HG03108 (cell line): ENCODE measurements at regions not wholly inside any gene's neighbourhood (a gene's known extent, or its start where the extent isn't known, plus 50 kb on each side); places are given as distances from the start of the nearest gene placed in this dataset.

Source experiments
- ATAC-seq: cut with Tn5 transposase; IDR thresholded peaks from one replicate; pipeline ENCODE4 v1.9.1; 2021; ENCODE audit warnings: moderate library complexity; ENCODE audit not compliant: unreplicated experiment

DNA sequence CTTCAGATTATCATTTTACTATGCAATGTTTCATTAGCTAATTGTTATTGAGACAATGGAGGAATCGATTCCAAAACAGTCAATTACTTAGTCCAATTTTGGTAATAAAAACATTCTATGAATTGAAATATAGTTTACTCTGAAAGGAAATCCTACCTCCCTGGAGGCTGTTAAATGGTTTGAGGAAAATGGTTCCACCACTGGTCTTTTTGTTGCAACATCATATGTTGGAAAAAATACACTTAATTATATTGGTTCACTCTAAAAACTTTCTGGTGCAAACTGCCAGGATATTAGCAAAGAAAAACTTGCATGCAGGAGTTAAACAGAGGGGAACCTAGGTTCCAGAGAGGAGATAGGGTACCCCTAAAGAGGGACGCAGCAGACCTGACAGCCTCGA lies 267.3 kb upstream of the LYZL1 start:
- ATAC-seq = no peak

- no peak for ATAC-seq
Observed at GRCh38 chr10:29022513-29022912, 266.4 kb upstream of the LYZL1 start.

DNA sequence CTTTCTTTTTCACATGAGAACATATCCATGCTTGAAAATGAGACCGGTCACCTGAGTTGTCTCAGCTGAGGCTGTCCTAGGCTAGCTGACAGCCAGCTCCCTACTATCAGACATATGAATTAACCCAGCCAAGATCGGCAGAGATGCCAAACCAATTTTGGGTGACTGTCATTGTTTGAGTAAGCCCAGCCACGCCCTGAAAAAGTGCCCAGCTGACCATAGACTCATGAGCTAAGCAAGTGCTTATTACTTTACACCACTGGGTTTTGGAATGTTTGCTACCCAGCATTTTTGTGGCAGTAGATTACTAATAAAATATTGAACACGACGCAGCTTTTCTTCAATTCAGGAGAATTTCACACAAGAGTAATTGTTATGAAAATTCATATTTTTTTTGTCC lies 265.2 kb upstream of the LYZL1 start:
- ATAC-seq = no peak

DNA sequence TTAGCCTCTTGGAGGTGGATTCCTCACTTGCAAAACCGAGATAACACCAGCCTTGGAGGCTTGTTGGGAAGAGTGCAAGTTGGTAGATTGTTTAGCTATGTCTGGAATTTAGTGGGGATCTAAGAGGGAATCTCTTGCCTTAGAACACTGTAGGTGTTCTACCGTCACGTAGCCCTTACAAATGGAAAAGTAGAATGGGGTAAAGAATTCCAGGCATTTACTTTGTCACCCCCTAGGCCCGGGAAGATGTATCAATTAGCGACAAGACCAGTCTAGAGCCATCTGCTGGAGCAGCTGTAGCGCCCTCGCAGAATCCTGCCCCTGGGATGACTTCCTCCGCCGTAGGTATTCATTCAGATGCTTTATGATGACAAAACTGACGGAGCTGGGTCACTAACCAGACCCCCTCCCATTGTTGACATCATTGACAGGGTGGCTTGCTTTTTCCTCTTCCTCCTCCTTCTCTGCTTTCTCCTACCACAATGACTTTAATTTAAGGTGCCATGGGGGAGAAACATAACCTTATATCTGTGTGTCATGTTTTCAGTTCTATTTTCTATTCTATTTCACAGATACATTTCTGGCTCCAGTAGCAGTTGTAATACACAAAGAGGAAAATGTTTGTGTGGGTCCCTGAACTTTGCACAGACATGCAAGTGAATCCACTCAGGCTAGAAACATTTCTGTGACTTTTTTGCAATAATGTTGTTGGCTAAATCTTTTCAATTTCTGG lies 262.6 kb upstream of the LYZL1 start:
- ATAC-seq = no peak

DNA sequence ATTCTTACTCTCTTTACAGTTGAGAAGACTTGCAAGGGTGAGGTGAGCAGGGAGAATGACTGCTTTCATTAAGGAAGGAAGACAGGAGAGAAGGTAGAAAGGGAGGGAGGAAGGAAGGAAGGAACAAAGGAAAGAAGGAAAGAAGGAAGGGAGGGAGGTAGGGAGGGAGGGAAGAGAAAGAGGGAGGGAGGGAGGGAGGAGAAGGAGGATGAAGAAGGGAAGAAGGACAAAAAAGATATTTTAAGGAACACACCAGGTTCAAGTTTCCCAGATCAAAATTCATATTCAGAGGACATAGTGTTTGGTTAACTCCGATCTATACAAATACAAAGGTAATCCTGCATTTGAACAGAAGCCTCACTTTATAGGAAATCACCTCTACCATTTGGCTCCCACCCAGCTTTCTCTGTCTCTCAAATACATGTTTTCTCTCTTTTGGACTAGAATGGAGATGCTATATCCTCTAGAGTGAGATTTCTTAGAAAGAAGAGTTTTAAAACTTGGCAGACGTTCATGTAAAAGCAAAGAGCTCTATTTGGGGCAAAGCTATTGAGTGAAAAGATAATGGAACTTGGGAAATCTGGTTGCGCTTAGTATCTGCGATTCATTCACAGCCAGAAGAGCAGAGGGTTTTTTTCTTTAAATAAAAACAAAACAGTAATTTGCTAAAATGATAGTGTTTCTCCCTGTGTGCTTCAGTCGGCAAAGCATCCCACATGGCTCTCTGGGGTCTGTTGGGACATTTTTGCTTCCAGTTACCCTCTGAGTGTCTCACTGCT lies 261.9 kb upstream of the LYZL1 start:
- ATAC-seq = no peak

DNA sequence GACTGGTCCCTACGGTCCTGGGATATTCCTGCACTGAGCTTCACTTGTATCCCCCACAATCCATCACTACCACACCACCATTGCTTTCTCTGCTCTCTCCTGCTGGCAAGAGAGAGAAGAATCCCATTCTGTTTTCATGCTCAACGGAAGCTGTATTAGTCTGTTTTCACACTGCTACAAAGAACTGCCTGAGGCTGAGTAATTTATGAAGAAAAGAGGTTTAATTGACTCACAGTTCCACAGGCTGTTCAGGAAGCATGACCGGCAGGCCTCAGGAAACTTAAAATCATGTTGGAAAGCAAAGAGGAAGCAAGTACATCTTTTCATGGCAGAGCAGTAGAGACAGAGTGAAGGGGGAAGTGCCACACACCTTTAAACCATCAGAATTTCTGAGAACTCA lies 260.4 kb upstream of the LYZL1 start:
- ATAC-seq = no peak

- no peak for ATAC-seq
Observed at GRCh38 chr10:29030900-29031299, 258.0 kb upstream of the LYZL1 start.

DNA sequence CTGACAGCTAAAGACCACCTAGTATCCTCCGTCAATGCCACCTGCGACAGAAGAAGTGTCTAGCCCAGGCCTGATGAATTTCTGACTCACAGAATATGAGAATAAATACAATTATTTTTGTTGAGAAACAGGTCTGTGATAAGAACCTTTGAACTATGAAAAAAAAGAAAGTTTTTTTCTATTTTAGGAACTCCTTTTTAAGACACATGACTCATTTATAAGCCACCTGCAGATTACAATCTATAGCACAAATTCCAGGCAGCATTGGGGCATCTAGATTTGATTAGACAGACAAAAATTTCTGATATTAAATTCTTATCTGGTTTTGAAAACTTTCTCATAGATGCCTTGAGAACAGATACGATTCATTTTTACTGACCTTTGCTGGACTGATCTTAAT lies 256.7 kb upstream of the LYZL1 start:
- ATAC-seq = no peak

- no peak for ATAC-seq
Observed at GRCh38 chr10:29033311-29033940, 255.4 kb upstream of the LYZL1 start.

DNA sequence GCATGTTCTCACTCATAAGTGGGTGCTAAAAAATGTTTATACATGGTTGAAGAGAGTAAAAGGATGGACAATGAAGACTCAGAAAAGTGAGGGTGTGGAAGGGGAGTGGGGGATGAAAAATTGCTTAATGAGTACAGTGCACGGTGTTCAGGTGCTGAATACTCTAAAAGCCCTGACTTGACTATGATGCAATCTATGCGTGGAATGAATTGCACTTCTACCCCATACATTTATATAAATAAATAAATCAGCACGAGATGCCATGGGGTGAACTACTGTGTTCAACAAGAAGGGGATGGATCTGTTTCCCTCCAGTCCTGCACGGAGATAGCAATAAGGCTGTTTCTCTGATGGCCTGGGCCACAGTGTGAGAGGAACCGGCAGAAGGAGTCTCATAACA lies 254.3 kb upstream of the LYZL1 start:
- ATAC-seq = no peak

- ATAC-seq = no peak
Observed at GRCh38 chr10:29035721-29036120, 253.1 kb upstream of the LYZL1 start.

GRCh38 chr10:29037348-29038113 lies 251.3 kb upstream of the LYZL1 start:
- no peak for ATAC-seq

GRCh38 chr10:29039091-29039490 lies 249.8 kb upstream of the LYZL1 start:
- no peak for ATAC-seq

GRCh38 chr10:29039677-29040189 lies 249.1 kb upstream of the LYZL1 start:
- no peak for ATAC-seq

GRCh38 chr10:29041616-29042015 lies 247.3 kb upstream of the LYZL1 start:
- no peak for ATAC-seq

GRCh38 chr10:29048506-29048905 lies 240.4 kb upstream of the LYZL1 start:
- ATAC-seq = no peak

DNA sequence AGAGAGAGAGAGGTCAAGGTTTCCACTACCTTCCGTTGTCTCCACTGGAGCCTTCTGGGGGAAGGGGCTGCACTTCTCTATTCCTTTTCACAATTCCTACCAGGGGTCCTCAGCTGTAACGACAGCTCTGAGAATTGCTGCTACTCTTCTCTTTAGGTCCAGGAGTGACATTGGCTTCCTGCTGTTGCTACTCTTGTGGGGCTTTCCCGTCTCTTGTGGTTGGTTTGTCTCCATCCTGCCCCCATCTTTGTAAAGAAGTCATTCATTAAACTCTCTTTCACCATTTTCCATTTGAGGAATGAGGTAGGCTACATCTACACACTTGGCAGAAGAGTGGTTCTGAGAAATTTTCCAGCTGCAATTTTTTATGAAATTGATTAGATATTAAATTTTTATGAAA lies 238.8 kb upstream of the LYZL1 start:
- no peak for ATAC-seq

DNA sequence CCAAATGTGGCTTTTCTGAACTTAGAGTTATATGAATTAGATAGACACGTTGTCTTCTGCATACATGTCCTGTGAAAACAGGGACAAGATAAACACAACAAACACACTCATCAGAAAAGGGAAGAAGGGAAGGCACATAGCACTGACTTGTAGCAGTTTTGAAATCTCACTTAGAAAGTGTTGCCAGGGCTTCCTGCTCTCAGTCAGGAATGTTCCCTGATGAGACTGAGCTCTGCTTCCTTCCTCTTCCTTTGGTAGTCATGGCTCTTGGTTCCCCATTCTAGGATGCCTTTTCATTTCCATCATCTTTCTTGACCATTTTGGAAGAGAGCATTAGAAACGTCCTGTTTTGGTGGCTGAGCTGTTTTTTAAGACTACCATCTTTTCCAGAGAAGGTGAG lies 233.8 kb upstream of the LYZL1 start:
- no peak for ATAC-seq

DNA sequence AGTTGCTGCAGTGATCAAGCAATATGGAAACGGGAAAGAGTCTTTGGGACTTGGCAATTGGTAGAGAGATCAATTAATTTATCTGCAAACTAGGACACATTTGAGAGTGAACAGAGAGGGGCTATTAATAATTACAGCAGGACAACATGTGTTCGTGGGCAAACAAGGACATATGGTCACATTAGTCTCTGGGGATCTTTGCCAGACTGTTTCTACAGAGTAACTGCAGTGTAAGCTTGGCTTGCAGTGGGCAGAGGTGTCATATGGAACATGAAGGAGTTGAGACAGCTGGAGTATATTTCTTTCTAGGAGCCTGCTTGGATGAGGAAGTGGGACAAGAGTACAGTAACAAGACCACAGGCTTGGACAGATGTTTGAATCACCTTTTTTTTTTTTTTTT lies 232.1 kb upstream of the LYZL1 start:
- ATAC-seq = no peak

DNA sequence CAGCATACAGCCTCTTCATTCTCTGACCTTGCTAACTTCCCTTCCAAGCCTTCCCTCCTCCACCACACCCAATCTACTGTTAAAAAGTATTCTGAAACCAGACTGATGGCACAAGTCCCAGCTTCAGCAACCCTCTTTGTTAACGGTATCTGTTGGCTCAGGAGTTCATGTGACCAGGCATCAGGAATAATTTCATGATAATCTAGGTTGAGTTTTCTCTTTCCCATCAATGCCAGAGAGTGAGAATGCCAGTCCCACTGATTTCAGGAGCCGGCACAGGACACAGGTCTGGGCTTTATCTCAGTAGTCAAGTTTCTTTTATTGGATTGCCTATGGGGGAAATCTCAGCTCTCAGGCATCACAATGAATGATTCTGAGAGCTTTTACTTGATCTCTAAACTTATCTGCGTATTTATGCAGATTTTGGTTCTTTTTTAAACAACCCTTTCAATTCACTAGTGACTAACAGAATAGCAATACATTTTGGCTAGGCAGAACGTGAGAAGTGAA lies 231.0 kb upstream of the LYZL1 start:
- no peak for ATAC-seq
